ENCODE measurements at regions not wholly inside any gene's neighbourhood (a gene's known extent, or its start where the extent isn't known, plus 50 kb on each side); places are given as distances from the start of the nearest gene placed in this dataset.
"Not testable (repeated sequence)": the region's sequence is repeated elsewhere in the genome, so short reads cannot be mapped to it uniquely, and the experiment has no call there.

DNA sequence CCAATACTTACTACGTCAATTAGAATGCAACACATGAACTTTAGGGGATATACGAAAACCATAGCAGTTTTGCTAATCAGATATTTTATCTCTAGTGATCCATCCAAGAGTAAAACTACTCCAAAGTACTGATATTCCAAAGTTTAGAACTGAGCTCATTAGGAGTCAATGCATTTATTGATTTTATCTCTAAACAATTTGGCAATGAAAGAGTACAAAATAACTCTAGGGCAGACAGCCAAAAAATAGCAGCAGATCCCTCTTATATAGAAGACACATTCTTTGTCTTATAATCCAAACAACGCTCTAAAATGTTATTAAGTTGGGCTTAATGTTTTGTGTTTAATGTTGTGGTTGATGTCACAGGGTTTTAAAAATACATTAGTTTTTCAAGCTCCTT, 923.9 kb upstream of the MAN1A1 start:
- no peak overlapping the region for H3K27ac ChIP-seq
- no peak for TF ChIP-seq POLR2A (IDR thresholded peaks at IDR 0.05)
- TF ChIP-seq, protein P1, sequence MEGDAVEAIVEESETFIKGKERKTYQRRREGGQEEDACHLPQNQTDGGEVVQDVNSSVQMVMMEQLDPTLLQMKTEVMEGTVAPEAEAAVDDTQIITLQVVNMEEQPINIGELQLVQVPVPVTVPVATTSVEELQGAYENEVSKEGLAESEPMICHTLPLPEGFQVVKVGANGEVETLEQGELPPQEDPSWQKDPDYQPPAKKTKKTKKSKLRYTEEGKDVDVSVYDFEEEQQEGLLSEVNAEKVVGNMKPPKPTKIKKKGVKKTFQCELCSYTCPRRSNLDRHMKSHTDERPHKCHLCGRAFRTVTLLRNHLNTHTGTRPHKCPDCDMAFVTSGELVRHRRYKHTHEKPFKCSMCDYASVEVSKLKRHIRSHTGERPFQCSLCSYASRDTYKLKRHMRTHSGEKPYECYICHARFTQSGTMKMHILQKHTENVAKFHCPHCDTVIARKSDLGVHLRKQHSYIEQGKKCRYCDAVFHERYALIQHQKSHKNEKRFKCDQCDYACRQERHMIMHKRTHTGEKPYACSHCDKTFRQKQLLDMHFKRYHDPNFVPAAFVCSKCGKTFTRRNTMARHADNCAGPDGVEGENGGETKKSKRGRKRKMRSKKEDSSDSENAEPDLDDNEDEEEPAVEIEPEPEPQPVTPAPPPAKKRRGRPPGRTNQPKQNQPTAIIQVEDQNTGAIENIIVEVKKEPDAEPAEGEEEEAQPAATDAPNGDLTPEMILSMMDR (IDR thresholded peaks at IDR 0.05): no peak
- H3K9me3 ChIP-seq: no peaks in the 10 kb centered on the region
- WGBS, 2 donors: 86% methylated on average over 3 of the region's 3 CpGs
- ATAC-seq: no peak
- no peak overlapping the region for H3K4me3 ChIP-seq
- DNase-seq: no peak
- H3K36me3 ChIP-seq (replicated peaks in 1 of 2; ENCODE audit: insufficient read depth in 1 of 2, low read depth in 2 of 2): no peaks in the 10 kb centered on the region
- intact Hi-C loops (cut with DNase I): no loop called here
- H3K4me1 ChIP-seq: no peaks in the 10 kb centered on the region
- no peaks in the 10 kb centered on the region for H3K27me3 ChIP-seq

GRCh38 chr6:120272038-120272437, 922.5 kb upstream of the MAN1A1 start:
- Histone ChIP-seq H3K27me3 (no peaks in the 10 kb centered on the region), H3K4me3 (no peak overlapping the region), H3K36me3 (replicated peaks in 1 of 2; ENCODE audit: insufficient read depth in 1 of 2, low read depth in 2 of 2) (no peaks in the 10 kb centered on the region), H3K4me1 (no peaks in the 10 kb centered on the region), H3K27ac (no peak overlapping the region), H3K9me3 (no peaks in the 10 kb centered on the region)
- intact Hi-C loops (cut with DNase I): no loop called here
- TF ChIP-seq POLR2A (IDR thresholded peaks at IDR 0.05): no peak
- TF ChIP-seq, protein P1 (IDR thresholded peaks at IDR 0.05): no peak
- ATAC-seq (no peak), DNase-seq (no peak)

GRCh38 chr6:120268256-120268655, 918.7 kb upstream of the MAN1A1 start:
- H3K36me3 ChIP-seq (replicated peaks in 1 of 2; ENCODE audit: insufficient read depth in 1 of 2, low read depth in 2 of 2); H3K27ac ChIP-seq; H3K4me3 ChIP-seq; ATAC-seq; intact Hi-C loops (cut with DNase I); H3K9me3 ChIP-seq; DNase-seq; H3K4me1 ChIP-seq; H3K27me3 ChIP-seq: not testable (repeated sequence)
- WGBS, 2 donors: 84 to 93% methylated on average over 6 to 9 of the region's 9 CpGs

DNA sequence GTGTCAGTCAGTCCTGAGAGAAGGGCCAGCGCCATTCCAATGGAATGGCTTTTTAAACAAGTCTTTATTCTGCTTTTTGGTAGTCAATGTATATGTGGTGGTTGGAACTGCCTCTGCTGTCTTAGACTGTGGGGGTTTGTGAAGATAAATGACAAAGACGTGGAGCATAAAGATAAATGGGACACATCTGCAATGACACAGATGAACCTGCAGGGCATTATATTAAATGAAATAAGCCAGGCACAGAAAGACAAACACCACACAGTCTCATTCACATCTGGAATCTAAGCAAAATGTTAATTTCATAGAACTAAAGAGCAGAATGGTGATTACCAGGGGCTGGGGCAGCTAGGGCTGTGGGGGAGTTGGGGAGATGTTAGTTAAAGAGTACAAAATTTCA, 912.8 kb upstream of the MAN1A1 start:
- DNase-seq (no peak), ATAC-seq (no peak)
- Histone ChIP-seq H3K36me3 (replicated peaks in 1 of 2; ENCODE audit: insufficient read depth in 1 of 2, low read depth in 2 of 2) (no peaks in the 10 kb centered on the region), H3K9me3 (no peaks in the 10 kb centered on the region), H3K4me1 (no peaks in the 10 kb centered on the region), H3K27ac (no peak overlapping the region), H3K4me3 (no peak overlapping the region), H3K27me3 (no peaks in the 10 kb centered on the region)
- TF ChIP-seq, protein P1 (IDR thresholded peaks at IDR 0.05): no peak
- TF ChIP-seq POLR2A (IDR thresholded peaks at IDR 0.05): no peak
- intact Hi-C loops (cut with DNase I): no loop called here
- WGBS, 2 donors: 64 to 75% methylated on average over 2 of the region's 2 CpGs

- no peaks in the 10 kb centered on the region for H3K36me3 ChIP-seq (replicated peaks in 1 of 2; ENCODE audit: insufficient read depth in 1 of 2, low read depth in 2 of 2)
- WGBS, 2 donors: 44 to 58% methylated on average over 2 of the region's 2 CpGs
- H3K9me3 ChIP-seq: no peaks in the 10 kb centered on the region
- H3K4me1 ChIP-seq: no peaks in the 10 kb centered on the region
- TF ChIP-seq, protein P1 (IDR thresholded peaks at IDR 0.05): no peak
- no peak for TF ChIP-seq POLR2A (IDR thresholded peaks at IDR 0.05)
- no peak overlapping the region for H3K27ac ChIP-seq
- no peak for ATAC-seq
- intact Hi-C loops (cut with DNase I): no loop called here
- no peak overlapping the region for H3K4me3 ChIP-seq
- DNase-seq: no peak
- H3K27me3 ChIP-seq: no peaks in the 10 kb centered on the region
Observed at GRCh38 chr6:120260636-120261035, 911.1 kb upstream of the MAN1A1 start.

All from body of pancreas (tissue), 4 donors.